SK-N-SH treated with all-trans-retinoic acid at 6 μM for 48 hours (cell line): ENCODE measurements at regions not wholly inside any gene's neighbourhood (a gene's known extent, or its start where the extent isn't known, plus 50 kb on each side); places are given as distances from the start of the nearest gene placed in this dataset.

Source experiments
- ATAC-seq: fragments of 200-7000 bp; cut with Tn5 transposase; 3 replicates; pipeline ENCODE4 v1.9.1; 2020; ENCODE audit warnings: mild to moderate bottlenecking, moderate library complexity
- ARNTL ChIP-seq: fragments of 450-650 bp; formaldehyde crosslinking; IDR thresholded peaks from 2 replicates; pipeline ENCODE4 v1.5.0; 2020; ENCODE audit warnings: low read depth, mild to moderate bottlenecking, moderate library complexity, borderline replicate concordance
- BACH2 ChIP-seq: fragments of 250-450 bp; sonication (Bioruptor Pico); IDR thresholded peaks from 2 replicates; pipeline ENCODE4 v1.9.0; 2021; ENCODE audit warnings: mild to moderate bottlenecking, borderline replicate concordance
- CSDC2 ChIP-seq: fragments of 250-450 bp; sonication (Bioruptor Pico); IDR thresholded peaks from 2 replicates; pipeline ENCODE4 v1.5.0; 2020; ENCODE audit warnings: mild to moderate bottlenecking, moderate library complexity
- CSRNP3 ChIP-seq: fragments of 250-450 bp; sonication (Bioruptor Pico); IDR thresholded peaks from 2 replicates; pipeline ENCODE4 v1.5.1; 2021; ENCODE audit warnings: mild to moderate bottlenecking, moderate library complexity
- ESRRG ChIP-seq: fragments of 250-450 bp; sonication (Bioruptor Pico); IDR thresholded peaks from 2 replicates; pipeline ENCODE4 v1.6.1; 2021; ENCODE audit warnings: mild to moderate bottlenecking
- GLIS3 ChIP-seq: fragments of 250-450 bp; sonication (Bioruptor Pico); IDR thresholded peaks from 2 replicates; pipeline ENCODE4 v1.5.0; 2020; ENCODE audit warnings: mild to moderate bottlenecking, moderate library complexity
- ISL1 ChIP-seq: fragments of 250-450 bp; sonication (Bioruptor Pico); IDR thresholded peaks from 2 replicates; pipeline ENCODE4 v2.1.2; 2022; ENCODE audit warnings: mild to moderate bottlenecking, moderate library complexity
- OSR1 ChIP-seq: fragments of 250-450 bp; sonication (Bioruptor Pico); IDR thresholded peaks from 2 replicates; pipeline ENCODE4 v1.8.0; 2022; ENCODE audit warnings: moderate library complexity, mild to moderate bottlenecking, inconsistent platforms
- POU6F1 ChIP-seq: fragments of 250-450 bp; sonication (Bioruptor Pico); IDR thresholded peaks from 2 replicates; pipeline ENCODE4 v1.8.0; 2021; ENCODE audit warnings: low read depth, mild to moderate bottlenecking, moderate library complexity, borderline replicate concordance
- PPARA ChIP-seq: fragments of 250-450 bp; sonication (Bioruptor Pico); IDR thresholded peaks from 2 replicates; pipeline ENCODE4 v1.5.0; 2020; ENCODE audit warnings: mild to moderate bottlenecking, borderline replicate concordance
- RARB ChIP-seq: fragments of 250-450 bp; sonication (Bioruptor Pico); IDR thresholded peaks from 2 replicates; pipeline ENCODE4 v1.8.0; 2021; ENCODE audit warnings: mild to moderate bottlenecking, moderate library complexity
- TOX ChIP-seq: fragments of 250-450 bp; sonication (Bioruptor Pico); IDR thresholded peaks from 2 replicates; pipeline ENCODE4 v1.8.0; 2021; ENCODE audit warnings: mild to moderate bottlenecking, moderate library complexity, borderline replicate concordance
- ZC3H10 ChIP-seq: fragments of 250-450 bp; sonication (Bioruptor Pico); IDR thresholded peaks from 2 replicates; pipeline ENCODE4 v1.5.1; 2021; ENCODE audit warnings: mild to moderate bottlenecking, moderate library complexity
- ZFP3 ChIP-seq: fragments of 250-450 bp; sonication (Bioruptor Pico); IDR thresholded peaks from 2 replicates; pipeline ENCODE4 v1.5.0; 2020; ENCODE audit warnings: mild to moderate bottlenecking, moderate library complexity
- ZFP30 ChIP-seq: fragments of 450-650 bp; formaldehyde crosslinking; IDR thresholded peaks from 2 replicates; pipeline ENCODE4 v1.5.0; 2022; ENCODE audit warnings: mild to moderate bottlenecking, moderate library complexity
- ZNF565 ChIP-seq: fragments of 450-650 bp; formaldehyde crosslinking; conservative IDR thresholded peaks from 2 replicates; pipeline ENCODE4 v1.5.0; 2020; ENCODE audit warnings: low read depth, mild to moderate bottlenecking, moderate library complexity
- ZNF70 ChIP-seq: fragments of 450-650 bp; formaldehyde crosslinking; IDR thresholded peaks from 2 replicates; pipeline ENCODE4 v1.5.0; 2020; ENCODE audit warnings: mild to moderate bottlenecking, moderate library complexity
- ZNF8 ChIP-seq: fragments of 450-650 bp; formaldehyde crosslinking; IDR thresholded peaks from 2 replicates; pipeline ENCODE4 v1.5.0; 2020; ENCODE audit warnings: mild to moderate bottlenecking, moderate library complexity
- TF ChIP-seq, protein P1 (sequence below): fragments of 250-450 bp; sonication (Bioruptor Pico); IDR thresholded peaks from 2 replicates; pipeline ENCODE4 v1.5.0; 2020; ENCODE audit warnings: mild to moderate bottlenecking, moderate library complexity
- TF ChIP-seq, protein P2 (sequence below): fragments of 250-450 bp; sonication (Bioruptor Pico); IDR thresholded peaks from 2 replicates; pipeline ENCODE4 v1.5.1; 2020; ENCODE audit warnings: low read depth, mild to moderate bottlenecking, moderate library complexity
- TF ChIP-seq, protein P3 (sequence below): fragments of 250-450 bp; sonication (Bioruptor Pico); IDR thresholded peaks from 2 replicates; pipeline ENCODE4 v1.8.0; 2020; ENCODE audit warnings: mild to moderate bottlenecking, moderate library complexity, borderline replicate concordance

DNA sequence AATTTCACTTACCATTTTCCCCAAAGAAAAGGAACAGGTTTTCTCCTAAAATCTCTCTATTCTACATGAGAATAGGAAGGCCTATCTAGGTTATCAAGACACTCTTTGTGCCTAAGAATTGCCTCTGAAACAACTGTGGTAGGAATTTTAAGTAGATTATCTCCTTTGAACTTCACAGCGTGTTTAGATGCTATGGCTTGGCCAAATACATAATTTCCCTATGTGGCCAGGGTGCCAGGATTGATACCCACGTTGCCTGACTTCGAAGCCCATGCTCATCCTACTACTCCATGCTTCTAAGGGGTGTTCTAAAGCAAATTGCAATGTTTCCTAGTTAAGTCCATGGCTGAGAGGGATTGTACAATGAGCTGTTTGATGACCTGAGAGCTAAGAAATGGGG, 241.5 kb upstream of the FBXO33 start:
- no peak for TF ChIP-seq ESRRG (CRISPR knock-in tag)
- no peak for TF ChIP-seq ISL1 (CRISPR knock-in tag)
- no peak for TF ChIP-seq PPARA (CRISPR knock-in tag)
- no peak for TF ChIP-seq ZNF70 (CRISPR knock-in tag)
- TF ChIP-seq GLIS3 (CRISPR knock-in tag), result no peak
- no peak for TF ChIP-seq ZNF8 (CRISPR knock-in tag)
- TF ChIP-seq ZC3H10 (CRISPR knock-in tag), result no peak
- no peak for TF ChIP-seq POU6F1 (CRISPR knock-in tag)
- TF ChIP-seq ZFP30 (CRISPR knock-in tag), result no peak
- no peak for TF ChIP-seq TOX (CRISPR knock-in tag)
- TF ChIP-seq CSRNP3 (CRISPR knock-in tag), result no peak
- TF ChIP-seq, all 23 proteins: peak for 0
- ATAC-seq, result no peak

DNA sequence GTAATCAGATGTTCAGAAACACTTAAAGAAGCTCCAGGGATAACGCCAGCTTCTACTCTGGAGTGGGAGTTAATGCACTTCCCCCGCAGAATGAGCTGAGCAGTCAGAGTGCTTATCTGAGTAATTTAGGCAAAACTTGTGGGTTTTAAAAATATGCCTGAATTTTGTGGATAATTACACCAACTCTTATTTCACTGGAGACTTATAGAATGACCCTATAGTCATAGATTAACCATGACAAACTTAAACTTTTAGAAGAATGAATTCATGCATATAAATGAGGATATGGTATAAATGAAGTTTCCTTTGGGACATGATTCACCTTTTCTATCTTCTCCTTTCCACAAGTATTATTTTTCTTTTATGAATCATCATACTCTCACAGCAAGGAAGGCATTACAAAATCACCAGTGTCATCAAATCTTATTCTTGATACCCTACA, 241.1 kb upstream of the FBXO33 start:
- no peak for ATAC-seq
- TF ChIP-seq, protein P1, sequence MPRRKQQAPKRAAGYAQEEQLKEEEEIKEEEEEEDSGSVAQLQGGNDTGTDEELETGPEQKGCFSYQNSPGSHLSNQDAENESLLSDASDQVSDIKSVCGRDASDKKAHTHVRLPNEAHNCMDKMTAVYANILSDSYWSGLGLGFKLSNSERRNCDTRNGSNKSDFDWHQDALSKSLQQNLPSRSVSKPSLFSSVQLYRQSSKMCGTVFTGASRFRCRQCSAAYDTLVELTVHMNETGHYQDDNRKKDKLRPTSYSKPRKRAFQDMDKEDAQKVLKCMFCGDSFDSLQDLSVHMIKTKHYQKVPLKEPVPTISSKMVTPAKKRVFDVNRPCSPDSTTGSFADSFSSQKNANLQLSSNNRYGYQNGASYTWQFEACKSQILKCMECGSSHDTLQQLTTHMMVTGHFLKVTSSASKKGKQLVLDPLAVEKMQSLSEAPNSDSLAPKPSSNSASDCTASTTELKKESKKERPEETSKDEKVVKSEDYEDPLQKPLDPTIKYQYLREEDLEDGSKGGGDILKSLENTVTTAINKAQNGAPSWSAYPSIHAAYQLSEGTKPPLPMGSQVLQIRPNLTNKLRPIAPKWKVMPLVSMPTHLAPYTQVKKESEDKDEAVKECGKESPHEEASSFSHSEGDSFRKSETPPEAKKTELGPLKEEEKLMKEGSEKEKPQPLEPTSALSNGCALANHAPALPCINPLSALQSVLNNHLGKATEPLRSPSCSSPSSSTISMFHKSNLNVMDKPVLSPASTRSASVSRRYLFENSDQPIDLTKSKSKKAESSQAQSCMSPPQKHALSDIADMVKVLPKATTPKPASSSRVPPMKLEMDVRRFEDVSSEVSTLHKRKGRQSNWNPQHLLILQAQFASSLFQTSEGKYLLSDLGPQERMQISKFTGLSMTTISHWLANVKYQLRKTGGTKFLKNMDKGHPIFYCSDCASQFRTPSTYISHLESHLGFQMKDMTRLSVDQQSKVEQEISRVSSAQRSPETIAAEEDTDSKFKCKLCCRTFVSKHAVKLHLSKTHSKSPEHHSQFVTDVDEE (CRISPR knock-in tag), result no peak
- TF ChIP-seq POU6F1 (CRISPR knock-in tag) (no peak), GLIS3 (CRISPR knock-in tag) (no peak), RARB (CRISPR knock-in tag) (no peak), ARNTL (CRISPR knock-in tag) (no peak), CSRNP3 (CRISPR knock-in tag) (no peak), PPARA (CRISPR knock-in tag) (no peak), CSDC2 (no peak), TOX (CRISPR knock-in tag) (no peak)
- TF ChIP-seq, protein P2, sequence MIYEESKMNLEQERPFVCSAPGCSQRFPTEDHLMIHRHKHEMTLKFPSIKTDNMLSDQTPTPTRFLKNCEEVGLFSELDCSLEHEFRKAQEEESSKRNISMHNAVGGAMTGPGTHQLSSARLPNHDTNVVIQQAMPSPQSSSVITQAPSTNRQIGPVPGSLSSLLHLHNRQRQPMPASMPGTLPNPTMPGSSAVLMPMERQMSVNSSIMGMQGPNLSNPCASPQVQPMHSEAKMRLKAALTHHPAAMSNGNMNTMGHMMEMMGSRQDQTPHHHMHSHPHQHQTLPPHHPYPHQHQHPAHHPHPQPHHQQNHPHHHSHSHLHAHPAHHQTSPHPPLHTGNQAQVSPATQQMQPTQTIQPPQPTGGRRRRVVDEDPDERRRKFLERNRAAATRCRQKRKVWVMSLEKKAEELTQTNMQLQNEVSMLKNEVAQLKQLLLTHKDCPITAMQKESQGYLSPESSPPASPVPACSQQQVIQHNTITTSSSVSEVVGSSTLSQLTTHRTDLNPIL (CRISPR knock-in tag), result no peak

DNA sequence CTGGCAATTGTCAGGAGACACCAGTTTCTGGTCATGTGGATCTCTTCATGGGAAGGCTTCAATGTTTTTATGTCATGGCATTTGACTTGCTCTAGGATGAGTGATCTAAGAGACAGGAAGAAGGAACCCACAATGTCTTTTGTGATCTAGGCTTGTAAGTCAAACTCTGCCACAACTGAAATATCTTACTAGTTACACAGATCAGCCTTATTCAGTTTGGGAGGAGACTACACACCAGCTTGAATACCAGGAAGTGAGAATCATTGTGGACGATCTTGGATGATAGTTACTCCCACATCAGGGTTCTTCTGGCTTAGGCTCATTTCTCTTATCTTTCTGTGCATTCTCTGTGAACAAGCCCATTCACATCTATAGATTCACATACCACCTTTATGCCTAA, 236.2 kb upstream of the FBXO33 start:
- ATAC-seq, result no peak
- no peak for TF ChIP-seq GLIS3 (CRISPR knock-in tag)
- TF ChIP-seq ZC3H10 (CRISPR knock-in tag), result no peak
- no peak for TF ChIP-seq PPARA (CRISPR knock-in tag)
- no peak for TF ChIP-seq ZNF565 (CRISPR knock-in tag)
- TF ChIP-seq OSR1 (CRISPR knock-in tag), result no peak
- TF ChIP-seq ARNTL (CRISPR knock-in tag), result no peak
- no peak for TF ChIP-seq CSRNP3 (CRISPR knock-in tag)
- TF ChIP-seq ZFP3 (CRISPR knock-in tag), result no peak
- TF ChIP-seq BACH2 (CRISPR knock-in tag), result no peak
- TF ChIP-seq, protein P2 (CRISPR knock-in tag), result no peak
- TF ChIP-seq, protein P3, sequence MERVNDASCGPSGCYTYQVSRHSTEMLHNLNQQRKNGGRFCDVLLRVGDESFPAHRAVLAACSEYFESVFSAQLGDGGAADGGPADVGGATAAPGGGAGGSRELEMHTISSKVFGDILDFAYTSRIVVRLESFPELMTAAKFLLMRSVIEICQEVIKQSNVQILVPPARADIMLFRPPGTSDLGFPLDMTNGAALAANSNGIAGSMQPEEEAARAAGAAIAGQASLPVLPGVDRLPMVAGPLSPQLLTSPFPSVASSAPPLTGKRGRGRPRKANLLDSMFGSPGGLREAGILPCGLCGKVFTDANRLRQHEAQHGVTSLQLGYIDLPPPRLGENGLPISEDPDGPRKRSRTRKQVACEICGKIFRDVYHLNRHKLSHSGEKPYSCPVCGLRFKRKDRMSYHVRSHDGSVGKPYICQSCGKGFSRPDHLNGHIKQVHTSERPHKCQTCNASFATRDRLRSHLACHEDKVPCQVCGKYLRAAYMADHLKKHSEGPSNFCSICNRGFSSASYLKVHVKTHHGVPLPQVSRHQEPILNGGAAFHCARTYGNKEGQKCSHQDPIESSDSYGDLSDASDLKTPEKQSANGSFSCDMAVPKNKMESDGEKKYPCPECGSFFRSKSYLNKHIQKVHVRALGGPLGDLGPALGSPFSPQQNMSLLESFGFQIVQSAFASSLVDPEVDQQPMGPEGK, result no peak
